Small intestine (tissue), 7 donors: ENCODE measurements at regions not wholly inside any gene's neighbourhood (a gene's known extent, or its start where the extent isn't known, plus 50 kb on each side); places are given as distances from the start of the nearest gene placed in this dataset.
"Not testable (repeated sequence)": the region's sequence is repeated elsewhere in the genome, so short reads cannot be mapped to it uniquely, and the experiment has no call there.

ENCODE experiments used
- DNase-seq, 2 donors: peaks; one replicate each; pipeline versions ENCODE4 v3.0.0 to v3.0.0-alpha.2; 2013
- FAIRE-seq: peaks from 2 replicates; lab custom pipeline; 2012; peaks lifted over from hg19 to GRCh38; lab: Jason Lieb, UNC
- H3K27ac ChIP-seq, 3 donors: one replicate each; pipeline ENCODE4 v1.5.1; 2013; ENCODE audit warnings: low read length in 2 of 3, mild to moderate bottlenecking in 2 of 3, control low read depth in 1 of 3, inconsistent platforms in 1 of 3, low read depth in 1 of 3, moderate library complexity in 1 of 3
- H3K27me3 ChIP-seq, 3 donors: one replicate each; pipeline ENCODE4 v1.6.1; 2013; ENCODE audit warnings: low read length in 3 of 3, inconsistent platforms in 1 of 3; ENCODE audit not compliant: control insufficient read depth in 3 of 3, insufficient read depth in 3 of 3
- H3K36me3 ChIP-seq, 3 donors: one replicate each; pipeline ENCODE4 v1.6.1; 2013; ENCODE audit warnings: low read length in 3 of 3, inconsistent platforms in 1 of 3, low read depth in 1 of 3, mild to moderate bottlenecking in 1 of 3, moderate library complexity in 1 of 3; ENCODE audit not compliant: control insufficient read depth in 3 of 3, insufficient read depth in 2 of 3
- H3K4me1 ChIP-seq, 3 donors: one replicate each; pipeline ENCODE4 v1.6.1; 2013; ENCODE audit warnings: low read length in 2 of 3, inconsistent platforms in 1 of 3, low read depth in 1 of 3, mild to moderate bottlenecking in 1 of 3, moderate library complexity in 1 of 3; ENCODE audit not compliant: control insufficient read depth in 3 of 3, insufficient read depth in 2 of 3
- H3K4me3 ChIP-seq, 3 donors: one replicate each; pipeline ENCODE4 v1.5.1; 2013; ENCODE audit warnings: low read length in 3 of 3, control low read depth in 1 of 3, inconsistent platforms in 1 of 3, low read depth in 1 of 3, mild to moderate bottlenecking in 1 of 3, moderate library complexity in 1 of 3
- H3K9me3 ChIP-seq, 2 donors: one replicate each; pipeline ENCODE4 v1.6.1; 2013; ENCODE audit warnings: low read depth in 1 of 2, low read length in 1 of 2; ENCODE audit not compliant: control insufficient read depth in 2 of 2, insufficient read depth in 1 of 2
- WGBS, 3 donors: extraction: QIAGEN DNeasy Blood & Tissue Kit; methylation state at CpG; one replicate each; pipeline ENCODE4 v1.1.7; 2013; 5-methylcytosine and 5-hydroxymethylcytosine counted together
- donor health status: healthy with polysubstance abuse.
- donor health status: control.
- donor health status: control.
- donor health status: Bipolar disorder and iron deficiency.
- donor health status: healthy.

DNA sequence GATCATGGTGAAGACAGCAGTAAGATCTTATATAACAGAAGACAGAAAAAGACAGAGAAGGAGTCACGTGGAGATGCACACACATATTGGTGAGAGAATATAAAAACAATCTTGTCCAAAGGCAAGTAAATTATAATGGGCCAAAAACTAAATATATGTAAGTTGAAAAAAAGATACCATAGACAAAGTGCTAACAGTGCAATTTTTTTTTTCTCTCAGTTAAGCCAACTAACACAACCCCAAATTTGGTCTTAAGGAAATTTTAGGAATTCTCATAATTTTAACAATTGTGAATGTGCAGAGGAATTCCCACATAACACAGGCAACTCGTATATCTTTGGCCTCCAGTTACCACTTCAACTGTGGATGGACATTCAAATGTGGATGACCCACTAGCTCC is 432.2 kb downstream of the SOX2 start:
- Histone ChIP-seq H3K4me1 (no peaks in the 10 kb centered on the region), H3K9me3 (no peaks in the 10 kb centered on the region), H3K4me3 (no peak overlapping the region), H3K36me3 (no peaks in the 10 kb centered on the region), H3K27ac (no peak overlapping the region), H3K27me3 (no peaks in the 10 kb centered on the region)
- 68 to 72% (median 68%) methylated on average over 2 of the region's 2 CpGs for whole genome bisulfite sequencing, 3 donors
- no peak for FAIRE-seq
- no peak for DNase-seq

DNA sequence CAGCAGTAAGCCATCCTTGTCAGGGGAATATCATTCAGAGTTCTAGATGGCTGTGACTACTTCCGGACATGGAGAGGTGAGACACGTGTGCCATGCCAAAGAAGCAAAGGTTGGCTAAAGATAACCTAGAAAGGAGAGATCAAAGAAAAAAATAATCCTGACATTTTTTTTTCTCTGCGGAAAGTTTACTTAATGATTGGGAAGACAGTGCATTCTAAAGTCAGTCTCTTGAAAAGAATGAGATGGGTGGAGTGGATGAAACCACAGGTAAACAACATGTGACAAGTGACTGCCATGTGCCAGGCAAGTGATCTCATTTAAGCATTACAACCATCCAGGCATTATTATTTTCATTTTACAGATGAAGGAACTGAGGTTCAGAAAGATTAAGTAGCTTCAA is 436.6 kb downstream of the SOX2 start:
- Histone ChIP-seq H3K4me1 (no peaks in the 10 kb centered on the region), H3K27ac (no peak overlapping the region), H3K36me3 (no peaks in the 10 kb centered on the region), H3K4me3 (no peak overlapping the region), H3K27me3 (peaks cover 0 to 1% (median 0%) of the 10 kb centered on the region in 3 donors), H3K9me3 (no peaks in the 10 kb centered on the region)
- no peak for DNase-seq
- no peak for FAIRE-seq
- 39 to 70% (median 50%) methylated on average over 3 of the region's 3 CpGs for WGBS, 3 donors

DNA sequence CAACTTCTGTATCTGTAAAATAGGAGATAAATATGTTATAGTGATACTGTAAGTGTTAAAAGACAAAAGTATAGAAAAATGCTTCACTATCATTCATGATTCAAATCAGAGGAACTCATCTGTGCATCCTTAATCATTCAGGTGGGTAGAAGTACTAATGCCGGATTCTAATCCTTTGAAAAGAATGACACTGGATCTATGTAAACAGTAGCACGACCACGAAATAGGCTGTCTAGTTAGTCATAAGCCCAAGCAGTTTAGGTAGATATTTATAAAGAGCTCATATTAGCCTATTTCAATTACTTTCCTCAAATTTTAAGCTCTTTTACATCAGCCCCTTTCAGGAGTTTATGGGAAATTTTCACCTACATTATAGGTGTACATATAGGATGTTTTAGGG is 437.9 kb downstream of the SOX2 start:
- no peak for FAIRE-seq
- no peaks in the 10 kb centered on the region for H3K4me1 ChIP-seq
- no peaks in the 10 kb centered on the region for H3K36me3 ChIP-seq
- H3K27ac ChIP-seq: no peak overlapping the region
- no peak for DNase-seq
- 49 to 69% (median 61%) methylated on average over 3 of the region's 3 CpGs for WGBS, 3 donors
- H3K9me3 ChIP-seq: no peaks in the 10 kb centered on the region
- H3K27me3 ChIP-seq: peaks cover 0 to 1% (median 0%) of the 10 kb centered on the region in 3 donors
- H3K4me3 ChIP-seq: no peak overlapping the region

DNA sequence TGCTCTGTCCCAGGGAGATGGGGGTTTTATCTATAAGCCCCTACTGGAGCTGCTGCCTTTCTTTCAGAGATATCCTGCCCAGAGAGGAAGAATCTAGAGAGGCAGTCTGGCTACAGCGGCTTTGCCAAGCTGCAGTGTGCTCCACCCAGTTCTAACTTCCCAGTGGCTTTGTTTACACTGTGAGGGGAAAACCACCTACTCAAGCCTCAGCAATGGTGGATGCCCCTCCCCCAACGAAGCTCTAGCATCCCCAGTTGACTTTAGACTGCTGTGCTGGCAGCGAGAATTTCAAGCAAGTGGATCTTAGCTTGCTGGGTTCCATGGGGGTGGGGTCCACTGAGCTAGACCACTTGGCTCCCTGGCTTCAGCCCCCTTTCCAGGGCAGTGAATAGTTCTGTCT is 444.6 kb downstream of the SOX2 start:
- WGBS, 3 donors: 39 to 55% (median 52%) methylated on average over 3 of the region's 3 CpGs
- H3K27ac ChIP-seq, H3K27me3 ChIP-seq, H3K9me3 ChIP-seq, H3K4me1 ChIP-seq, H3K36me3 ChIP-seq, FAIRE-seq, DNase-seq, H3K4me3 ChIP-seq: not testable (repeated sequence)

DNA sequence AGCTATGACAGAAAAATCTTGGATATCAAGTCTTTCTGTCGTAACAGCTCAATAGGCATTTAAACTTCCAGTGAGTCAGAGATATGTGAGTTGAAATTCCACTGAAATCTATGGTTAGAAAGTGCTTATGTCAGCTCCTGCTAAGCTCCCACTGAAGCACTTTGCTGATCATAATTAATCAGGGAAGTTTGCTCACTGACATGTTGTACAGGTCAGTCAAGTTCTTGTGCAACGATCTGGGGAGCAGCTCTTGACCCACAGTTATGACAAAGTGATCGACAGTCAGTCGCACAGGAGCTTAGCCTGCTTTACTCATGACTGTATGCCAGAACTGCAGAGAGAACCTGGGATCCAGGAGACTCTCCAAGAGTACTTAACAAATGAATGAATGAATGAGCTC is 453.5 kb downstream of the SOX2 start:
- 18 to 46% (median 34%) methylated on average over 4 of the region's 4 CpGs for WGBS, 3 donors
- peaks cover 0 to 5% (median 0%) of the 10 kb centered on the region in 3 donors for H3K4me1 ChIP-seq
- no peaks in the 10 kb centered on the region for H3K27me3 ChIP-seq
- peak overlapping the region in 1 of 3 donors; percentile 68 for H3K27ac ChIP-seq
- no peaks in the 10 kb centered on the region for H3K36me3 ChIP-seq
- no peaks in the 10 kb centered on the region for H3K9me3 ChIP-seq
- DNase-seq (peak; percentile 4 to 85), FAIRE-seq (no peak)
- H3K4me3 ChIP-seq: no peak overlapping the region

DNA sequence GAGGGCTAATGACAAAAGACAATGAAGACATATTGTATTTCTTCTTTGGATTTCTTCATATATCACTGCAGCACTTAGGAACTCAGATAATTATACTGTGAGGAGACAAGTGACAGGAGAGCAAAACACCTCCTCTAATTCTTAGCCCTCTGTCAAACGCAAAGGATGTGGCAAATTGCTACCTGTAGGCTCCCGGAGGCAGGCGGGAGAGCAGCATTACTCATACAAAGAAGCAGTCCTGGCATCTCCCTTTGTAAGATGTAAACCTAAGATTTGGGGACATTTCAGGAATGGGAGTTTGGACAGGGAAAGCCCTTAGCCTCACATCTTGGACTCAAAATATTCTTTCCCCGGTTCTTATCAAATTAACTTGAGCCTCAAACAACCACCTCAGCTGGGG is 460.8 kb downstream of the SOX2 start:
- H3K4me3 ChIP-seq: no peak overlapping the region
- DNase-seq: no peak
- H3K36me3 ChIP-seq: no peaks in the 10 kb centered on the region
- no peak for FAIRE-seq
- H3K9me3 ChIP-seq: no peaks in the 10 kb centered on the region
- no peak overlapping the region for H3K27ac ChIP-seq
- H3K4me1 ChIP-seq: no peaks in the 10 kb centered on the region
- WGBS, 3 donors: 61 to 76% (median 71%) methylated on average over 4 of the region's 4 CpGs
- peaks cover 0 to 3% (median 2%) of the 10 kb centered on the region in 3 donors for H3K27me3 ChIP-seq

DNA sequence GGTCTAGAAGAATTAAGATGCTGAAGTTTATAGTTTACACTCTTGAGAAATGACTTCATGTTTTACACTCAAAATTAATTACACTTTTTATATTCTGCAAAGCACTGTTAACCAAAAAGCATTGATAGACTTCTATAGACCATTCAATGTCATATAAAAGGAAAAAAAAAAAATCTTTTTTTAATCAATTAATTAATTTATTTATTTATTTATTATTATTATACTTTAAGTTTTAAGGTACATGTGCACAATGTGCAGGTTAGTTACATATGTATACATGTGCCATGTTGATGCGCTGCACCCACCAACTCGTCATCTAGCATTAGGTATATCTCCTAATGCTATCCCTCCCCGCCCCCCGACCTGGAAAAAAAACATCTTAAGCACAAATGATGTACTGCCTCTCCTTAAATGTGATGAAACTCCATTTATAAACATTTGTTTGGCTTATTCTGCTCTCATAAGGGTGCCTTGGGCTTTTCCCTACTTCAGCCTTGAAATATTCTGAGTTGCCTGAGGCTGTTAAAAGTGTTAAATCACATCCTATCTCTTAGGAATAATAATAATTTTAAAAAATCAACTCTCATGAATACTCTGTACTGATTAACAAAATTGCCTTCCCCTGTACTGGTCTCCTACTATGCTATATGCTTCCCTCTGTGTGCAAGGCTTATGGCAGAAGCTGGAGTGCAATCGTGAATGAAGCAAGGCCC is 466.9 kb downstream of the SOX2 start:
- Histone ChIP-seq H3K27ac (no peak overlapping the region), H3K27me3 (peaks cover 0 to 4% (median 3%) of the 10 kb centered on the region in 3 donors), H3K4me1 (peaks cover 0 to 12% (median 0%) of the 10 kb centered on the region in 3 donors), H3K4me3 (no peak overlapping the region), H3K9me3 (no peaks in the 10 kb centered on the region), H3K36me3 (no peaks in the 10 kb centered on the region)
- DNase-seq: no peak
- WGBS, 3 donors: 69 to 74% (median 71%) methylated on average over 5 of the region's 5 CpGs
- no peak for FAIRE-seq

DNA sequence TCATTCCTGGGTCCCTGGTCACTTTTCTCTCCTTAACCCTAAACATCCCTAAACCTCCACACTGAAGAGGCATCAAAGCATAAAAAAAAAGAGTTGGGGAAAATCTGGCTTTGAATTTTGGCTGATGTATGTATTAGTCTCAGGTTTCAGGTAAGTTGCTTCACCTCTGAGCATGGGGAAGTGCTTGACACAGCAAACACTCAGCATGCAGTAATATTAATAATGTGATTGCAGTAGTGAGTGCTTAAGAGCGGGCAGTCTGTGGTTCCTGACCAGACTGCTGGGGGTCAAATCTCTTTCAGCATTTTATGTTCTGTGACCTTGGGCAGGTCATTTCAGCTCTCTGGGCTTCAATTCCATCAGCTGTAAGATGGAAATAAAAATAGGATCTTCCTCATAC is 467.9 kb downstream of the SOX2 start:
- 84 to 93% (median 87%) methylated on average over 1 of the region's 1 CpG for WGBS, 3 donors

More for the DNA sequence above, 467.9 kb downstream of the SOX2 start:
- Histone ChIP-seq H3K4me3 (no peak overlapping the region), H3K9me3 (no peaks in the 10 kb centered on the region), H3K27me3 (peaks cover 0 to 4% (median 3%) of the 10 kb centered on the region in 3 donors), H3K36me3 (no peaks in the 10 kb centered on the region), H3K27ac (no peak overlapping the region), H3K4me1 (peaks cover 0 to 19% (median 0%) of the 10 kb centered on the region in 3 donors)
- FAIRE-seq (no peak), DNase-seq (no peak)
